IMR-90 (cell line): ENCODE measurements at regions not wholly inside any gene's neighbourhood (a gene's known extent, or its start where the extent isn't known, plus 50 kb on each side); places are given as distances from the start of the nearest gene placed in this dataset.

Experiments
- ATAC-seq: fragments of 200-7000 bp; cut with Tn5 transposase; 2 replicates; pipeline ENCODE4 v1.9.1; 2020; ENCODE audit warnings: low read depth, mild to moderate bottlenecking, moderate library complexity
- BruUV-seq: library from RNA; stranded (reverse); fragments of 400-500 nt; replicated peaks from 2 replicates; lab custom pipeline; 2021; lab: Mats Ljungman, UMichigan
- CTCF ChIA-PET: fragments of 300-600 bp; formaldehyde crosslinking; extraction: SDS; loops from one replicate; lab custom pipeline; 2021; ENCODE audit warnings: antibody characterized with exemption; lab: Yijun Ruan, JAX
- POLR2A ChIA-PET: fragments of 300-600 bp; sonication (Branson Sonifier 250); formaldehyde crosslinking; loops from one replicate; lab custom pipeline; 2022; ENCODE audit warnings: antibody characterized with exemption; ENCODE audit not compliant: unreplicated experiment; lab: Charles Lee
- DNase-seq: peaks from one replicate; pipeline ENCODE4 v3.0.0; 2013
- H2AFZ ChIP-seq: replicated peaks from 2 replicates; pipeline ENCODE3; 2013; ENCODE audit warnings: low read length, mild to moderate bottlenecking; ENCODE audit not compliant: poor library complexity
- H2AK5ac ChIP-seq: 2 replicates; pipeline ENCODE4 v1.6.1; 2013; ENCODE audit warnings: low read depth, low read length, inconsistent platforms
- H2AK9ac ChIP-seq: replicated peaks from 2 replicates; pipeline ENCODE3; 2013; ENCODE audit warnings: mild to moderate bottlenecking, low read depth, low read length, moderate library complexity; ENCODE audit not compliant: poor library complexity
- H2BK120ac ChIP-seq: 2 replicates; pipeline ENCODE4 v1.6.1; 2013; ENCODE audit warnings: low read depth, low read length, inconsistent platforms
- H2BK15ac ChIP-seq: 3 replicates; pipeline ENCODE4 v1.6.1; 2013; ENCODE audit warnings: low read depth, low read length, inconsistent platforms
- H2BK20ac ChIP-seq: 2 replicates; pipeline ENCODE4 v1.6.1; 2013; ENCODE audit warnings: low read depth, mild to moderate bottlenecking, inconsistent platforms, low read length, moderate library complexity
- H2BK5ac ChIP-seq: 2 replicates; pipeline ENCODE4 v1.6.1; 2013; ENCODE audit warnings: mild to moderate bottlenecking, low read depth, low read length, inconsistent platforms; ENCODE audit not compliant: poor library complexity, severe bottlenecking
- H3K14ac ChIP-seq: replicated peaks from 2 replicates; pipeline ENCODE4 v1.6.1; 2013; ENCODE audit warnings: low read depth, low read length, inconsistent platforms
- H3K18ac ChIP-seq: 2 replicates; pipeline ENCODE4 v1.6.1; 2013; ENCODE audit warnings: low read depth, low read length, control low read depth
- H3K23ac ChIP-seq: 2 replicates; pipeline ENCODE4 v1.6.1; 2013; ENCODE audit warnings: low read depth, low read length, inconsistent platforms
- H3K27ac ChIP-seq: 2 replicates; pipeline ENCODE4 v1.5.1; 2013; ENCODE audit warnings: mild to moderate bottlenecking, control low read depth, low read length; ENCODE audit not compliant: insufficient read depth
- H3K27me3 ChIP-seq: 2 replicates; pipeline ENCODE4 v1.6.1; 2013; ENCODE audit warnings: low read length; ENCODE audit not compliant: control insufficient read depth, insufficient read depth
- H3K36me3 ChIP-seq: 2 replicates; pipeline ENCODE4 v1.6.1; 2013; ENCODE audit warnings: low read length, mixed read lengths; ENCODE audit not compliant: control insufficient read depth, insufficient read depth
- H3K4ac ChIP-seq: 2 replicates; pipeline ENCODE4 v1.6.1; 2013; ENCODE audit warnings: low read depth, low read length, inconsistent platforms
- H3K4me1 ChIP-seq: 2 replicates; pipeline ENCODE4 v1.6.1; 2013; ENCODE audit warnings: low read length, mixed read lengths; ENCODE audit not compliant: control insufficient read depth, insufficient read depth
- H3K4me2 ChIP-seq: 2 replicates; pipeline ENCODE4 v1.6.1; 2013; ENCODE audit warnings: low read depth, mild to moderate bottlenecking, control low read depth, low read length, moderate library complexity
- H3K4me3 ChIP-seq: 2 replicates; pipeline ENCODE4 v1.5.1; 2013; ENCODE audit warnings: low read depth, mild to moderate bottlenecking, control low read depth, low read length, moderate library complexity; ENCODE audit not compliant: insufficient read depth
- H3K56ac ChIP-seq: 2 replicates; pipeline ENCODE4 v1.6.1; 2013; ENCODE audit warnings: low read length, inconsistent platforms; ENCODE audit not compliant: insufficient read depth; ENCODE audit errors: extremely low read depth
- H3K79me1 ChIP-seq, 2 experiments: 2 replicates each; pipeline ENCODE4 v1.6.1; 2013; ENCODE audit warnings: low read length in 2 of 2, inconsistent platforms in 1 of 2, low read depth in 1 of 2
- H3K9ac ChIP-seq: 2 replicates; pipeline ENCODE4 v1.6.1; 2013; ENCODE audit warnings: low read depth, low read length, control low read depth
- H3K9me1 ChIP-seq: 2 replicates; pipeline ENCODE4 v1.6.1; 2013; ENCODE audit warnings: low read length, inconsistent platforms; ENCODE audit not compliant: insufficient read depth
- H3K9me3 ChIP-seq: 2 replicates; pipeline ENCODE4 v1.6.1; 2013; ENCODE audit warnings: low read length; ENCODE audit not compliant: control insufficient read depth, insufficient read depth
- H4K20me1 ChIP-seq: 2 replicates; pipeline ENCODE4 v1.6.1; 2013; ENCODE audit warnings: low read length, inconsistent platforms; ENCODE audit not compliant: insufficient read depth
- H4K5ac ChIP-seq: 2 replicates; pipeline ENCODE4 v1.6.1; 2013; ENCODE audit warnings: mild to moderate bottlenecking, low read depth, low read length, control low read depth
- H4K8ac ChIP-seq, 2 experiments: 2 replicates each; pipeline ENCODE4 v1.6.1; 2013; ENCODE audit warnings: low read depth in 2 of 2, low read length in 2 of 2, control low read depth in 1 of 2, inconsistent platforms in 1 of 2
- H4K91ac ChIP-seq: 2 replicates; pipeline ENCODE4 v1.6.1; 2013; ENCODE audit warnings: low read depth, low read length, inconsistent platforms; ENCODE audit not compliant: insufficient read depth
- CEBPB ChIP-seq: IDR thresholded peaks from 2 replicates; pipeline ENCODE4 v1.6.1; 2012; ENCODE audit warnings: low read depth, low read length, improper control_type of control experiment
- POLR2A ChIP-seq: IDR thresholded peaks from 2 replicates; pipeline ENCODE4 v1.6.1; 2012; ENCODE audit warnings: mild to moderate bottlenecking, low read depth, low read length
- SMC3 ChIP-seq: fragments of 150-350 bp; IDR thresholded peaks from 2 replicates; pipeline ENCODE4 v1.6.1; 2016; ENCODE audit warnings: low read depth, mild to moderate bottlenecking, antibody characterized with exemption, low read length, moderate library complexity
- WGBS, 2 experiments: methylation state at CpG; one replicate each; pipeline versions ENCODE4 v1.1.5 to v1.1.7; 2013; ENCODE audit warnings: missing lambda C conversion rate in 2 of 2; ENCODE audit not compliant: insufficient read length in 1 of 2; ENCODE audit errors: extremely low coverage in 2 of 2; 5-methylcytosine and 5-hydroxymethylcytosine counted together
- dilution Hi-C: fragments of 300-500 bp; cut with HindIII; formaldehyde crosslinking; loops from one replicate; pipeline ENCODE4 v1.14.3; 2018; ENCODE audit warnings: low sequenced_read_pairs; ENCODE audit not compliant: unreplicated experiment
- in situ Hi-C: fragments of 300-500 bp; cut with MboI; formaldehyde crosslinking; loops from 3 replicates; pipeline ENCODE4 v1.14.3; 2019; ENCODE audit warnings: low sequenced_read_pairs, inconsistent platforms, mixed read lengths
- intact Hi-C: fragments of 100-400 bp; cut with micrococcal nuclease; formaldehyde crosslinking; loops from 2 replicates; pipeline ENCODE4 v1.10.0; 2022

GRCh38 chr4:28469886-28470285 is 1609.2 kb downstream of the STIM2 start:
- Histone ChIP-seq H3K9ac (no peak overlapping the region), H3K4me1 (no peaks in the 10 kb centered on the region), H3K9me1 (no peaks in the 10 kb centered on the region), H2BK120ac (no peak overlapping the region), H2BK20ac (no peak overlapping the region), H2AK5ac (no peak overlapping the region), H3K27me3 (no peaks in the 10 kb centered on the region), H3K18ac (no peak overlapping the region), H3K4me2 (no peak overlapping the region), H3K23ac (no peak overlapping the region), H2BK5ac (peak overlapping the region; percentile 18), H2AK9ac (no peak overlapping the region), H4K8ac (no peak overlapping the region), H3K79me1 (no peaks in the 10 kb centered on the region), H3K9me3 (no peaks in the 10 kb centered on the region), H3K27ac (no peak overlapping the region), H3K4me3 (no peak overlapping the region), H4K91ac (no peak overlapping the region), H3K56ac (no peak overlapping the region), H2AFZ (no peak overlapping the region), H4K5ac (no peak overlapping the region), H2BK15ac (no peak overlapping the region), H3K14ac (no peak overlapping the region), H3K36me3 (no peaks in the 10 kb centered on the region), H4K20me1 (no peaks in the 10 kb centered on the region), H3K4ac (no peak overlapping the region)
- BruUV-seq, result no TSS peak
- in situ Hi-C loops (no loop called here), intact Hi-C loops (no loop called here), dilution Hi-C loops (no loop called here)
- DNase-seq (peak; percentile 65), ATAC-seq (peak; percentile 96)
- ChIA-PET POLR2A (no interaction called here), CTCF (no interaction called here)
- no CpG with 5 or more reads among the region's 2 CpGs for WGBS, 2 experiments
- peak; percentile 30; the same call in 1 of the 2 replicates for TF ChIP-seq CEBPB
- no peak for TF ChIP-seq SMC3
- no peak for TF ChIP-seq POLR2A
